Astrocyte (in vitro differentiated cells and primary cell): ENCODE measurements at regions not wholly inside any gene's neighbourhood (a gene's known extent, or its start where the extent isn't known, plus 50 kb on each side); places are given as distances from the start of the nearest gene placed in this dataset.

Source experiments
- EZH2 ChIP-seq: IDR thresholded peaks from 2 replicates; pipeline ENCODE4 v1.6.1; 2012; ENCODE audit warnings: mild to moderate bottlenecking, low read length, inconsistent platforms; ENCODE audit not compliant: insufficient read depth
- TF ChIP-seq, protein P1 (sequence below): IDR thresholded peaks from 2 replicates; pipeline ENCODE4 v1.5.1; 2011; ENCODE audit warnings: low read depth, mild to moderate bottlenecking, inconsistent platforms, low read length, moderate library complexity; ENCODE audit not compliant: insufficient read depth

DNA sequence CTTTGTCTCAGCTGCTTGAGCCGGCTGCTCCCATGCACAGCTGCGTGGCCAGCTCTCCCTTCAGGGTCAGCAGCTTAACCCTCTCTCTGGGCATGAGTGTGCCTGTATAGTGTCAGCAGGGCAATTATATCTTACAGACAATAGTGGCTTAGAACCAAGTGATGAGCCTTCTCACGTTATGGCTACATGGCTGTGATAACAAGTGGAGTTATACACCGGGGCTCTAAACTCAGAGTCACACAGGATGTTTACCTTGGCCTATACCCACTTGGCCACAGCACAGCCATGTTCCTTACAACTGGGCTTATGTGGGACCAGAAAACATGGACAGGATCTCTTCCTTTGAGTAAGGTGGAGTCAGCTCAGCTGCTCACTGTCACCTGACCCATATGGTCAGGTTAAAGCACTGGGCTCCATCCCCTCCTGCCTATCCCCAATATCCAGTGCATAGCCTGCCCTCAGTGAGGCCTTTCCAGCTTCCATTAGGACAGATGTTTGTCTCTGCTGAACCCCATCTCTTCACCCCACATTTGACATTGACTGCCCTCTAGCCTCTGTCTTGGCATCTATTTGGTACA, 294.2 kb upstream of the NCKAP5 start:
- TF ChIP-seq EZH2 = no peak
- TF ChIP-seq, protein P1, sequence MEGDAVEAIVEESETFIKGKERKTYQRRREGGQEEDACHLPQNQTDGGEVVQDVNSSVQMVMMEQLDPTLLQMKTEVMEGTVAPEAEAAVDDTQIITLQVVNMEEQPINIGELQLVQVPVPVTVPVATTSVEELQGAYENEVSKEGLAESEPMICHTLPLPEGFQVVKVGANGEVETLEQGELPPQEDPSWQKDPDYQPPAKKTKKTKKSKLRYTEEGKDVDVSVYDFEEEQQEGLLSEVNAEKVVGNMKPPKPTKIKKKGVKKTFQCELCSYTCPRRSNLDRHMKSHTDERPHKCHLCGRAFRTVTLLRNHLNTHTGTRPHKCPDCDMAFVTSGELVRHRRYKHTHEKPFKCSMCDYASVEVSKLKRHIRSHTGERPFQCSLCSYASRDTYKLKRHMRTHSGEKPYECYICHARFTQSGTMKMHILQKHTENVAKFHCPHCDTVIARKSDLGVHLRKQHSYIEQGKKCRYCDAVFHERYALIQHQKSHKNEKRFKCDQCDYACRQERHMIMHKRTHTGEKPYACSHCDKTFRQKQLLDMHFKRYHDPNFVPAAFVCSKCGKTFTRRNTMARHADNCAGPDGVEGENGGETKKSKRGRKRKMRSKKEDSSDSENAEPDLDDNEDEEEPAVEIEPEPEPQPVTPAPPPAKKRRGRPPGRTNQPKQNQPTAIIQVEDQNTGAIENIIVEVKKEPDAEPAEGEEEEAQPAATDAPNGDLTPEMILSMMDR = no peak
